Thyroid gland (tissue), 4 donors: ENCODE measurements at regions not wholly inside any gene's neighbourhood (a gene's known extent, or its start where the extent isn't known, plus 50 kb on each side); places are given as distances from the start of the nearest gene placed in this dataset.
"Not testable (repeated sequence)": the region's sequence is repeated elsewhere in the genome, so short reads cannot be mapped to it uniquely, and the experiment has no call there.

Source experiments
- DNase-seq, 2 donors: peaks; one replicate each; pipeline ENCODE4 v3.0.0-alpha.2; 2019
- H3K27ac ChIP-seq, 3 donors: fragments of 200-600 bp; sonication (generic); 1 replicate in 2 of 3; 2 replicates in 1 of 3; pipeline ENCODE4 v1.5.1; 2016 to 2019; ENCODE audit warnings: mild to moderate bottlenecking in 1 of 3, moderate library complexity in 1 of 3
- H3K27me3 ChIP-seq: fragments of 200-600 bp; sonication (generic); one replicate; pipeline ENCODE4 v1.5.1; 2019
- H3K36me3 ChIP-seq, 2 donors: fragments of 200-600 bp; sonication (generic); one replicate each; pipeline ENCODE4 v1.5.1; 2016 to 2019
- H3K4me1 ChIP-seq, 2 donors: fragments of 200-600 bp; sonication (generic); one replicate each; pipeline ENCODE4 v1.5.1; 2017 to 2019
- H3K4me3 ChIP-seq, 3 donors: fragments of 200-600 bp; sonication (generic); replicated peaks in 1 of 3; 1 replicate in 2 of 3; 2 replicates in 1 of 3; pipeline ENCODE4 v1.5.1; 2016; ENCODE audit warnings: mild to moderate bottlenecking in 1 of 3
- H3K9me3 ChIP-seq: fragments of 200-600 bp; sonication (generic); one replicate; pipeline ENCODE4 v1.5.1; 2017
- CTCF ChIP-seq, 6 experiments: fragments of 200-600 bp in 3 of 6; fragments of 450-650 bp in 3 of 6; sonication (generic) in 3 of 6; IDR thresholded peaks; one replicate each; pipeline ENCODE4 v1.5.1; 2016 to 2019; ENCODE audit warnings: antibody characterized with exemption in 6 of 6, mild to moderate bottlenecking in 2 of 6, inconsistent platforms in 1 of 6, moderate library complexity in 1 of 6
- POLR2A ChIP-seq, 2 donors: fragments of 450-650 bp; IDR thresholded peaks; one replicate each; pipeline ENCODE4 v1.6.1; 2017; ENCODE audit warnings: antibody characterized with exemption in 2 of 2, mild to moderate bottlenecking in 2 of 2, moderate library complexity in 1 of 2
- WGBS, 2 donors: methylation state at CpG; one replicate each; pipeline ENCODE4 v1.1.5; 2017; 5-methylcytosine and 5-hydroxymethylcytosine counted together
- intact Hi-C: fragments of 100-400 bp; cut with DNase I; formaldehyde crosslinking; loops from one replicate; pipeline ENCODE4 v1.15.1; 2023

- Histone ChIP-seq H3K27ac (no peak overlapping the region), H3K4me1 (no peaks in the 10 kb centered on the region), H3K9me3 (no peaks in the 10 kb centered on the region), H3K27me3 (no peaks in the 10 kb centered on the region), H3K4me3 (no peak overlapping the region), H3K36me3 (no peaks in the 10 kb centered on the region)
- WGBS, 2 donors: 81 to 85% methylated on average over 5 of the region's 5 CpGs
- no peak for TF ChIP-seq POLR2A (IDR thresholded peaks at IDR 0.05)
- TF ChIP-seq CTCF (IDR thresholded peaks at IDR 0.05): no peak
- intact Hi-C loops: no loop called here
- DNase-seq: no peak
Measured at GRCh38 chr12:40444174-40444573, 219.4 kb downstream of the LRRK2 start.

- no peak for DNase-seq
- Histone ChIP-seq H3K27me3 (no peaks in the 10 kb centered on the region), H3K36me3 (no peaks in the 10 kb centered on the region), H3K9me3 (no peaks in the 10 kb centered on the region), H3K4me3 (no peak overlapping the region), H3K27ac (no peak overlapping the region), H3K4me1 (no peaks in the 10 kb centered on the region)
- TF ChIP-seq POLR2A (IDR thresholded peaks at IDR 0.05) (no peak), CTCF (IDR thresholded peaks at IDR 0.05) (peak in 1 of 6 experiments; percentile 20)
- intact Hi-C loops: no loop called here
Measured at GRCh38 chr12:40446385-40446784, 221.6 kb downstream of the LRRK2 start.

- H3K27me3 ChIP-seq, H3K27ac ChIP-seq, H3K9me3 ChIP-seq, H3K4me3 ChIP-seq, intact Hi-C loops, DNase-seq, H3K36me3 ChIP-seq, H3K4me1 ChIP-seq: not testable (repeated sequence)
- 87 to 96% methylated on average over 1 of the region's 1 CpG for WGBS, 2 donors
Measured at GRCh38 chr12:40448523-40448922, 223.7 kb downstream of the LRRK2 start.

GRCh38 chr12:40451661-40452060 is 226.9 kb downstream of the LRRK2 start:
- Histone ChIP-seq H3K4me1 (no peaks in the 10 kb centered on the region), H3K4me3 (no peak overlapping the region), H3K27ac (no peak overlapping the region), H3K27me3 (no peaks in the 10 kb centered on the region), H3K9me3 (no peaks in the 10 kb centered on the region), H3K36me3 (no peaks in the 10 kb centered on the region)
- intact Hi-C loops: no loop called here
- TF ChIP-seq CTCF (IDR thresholded peaks at IDR 0.05) (no peak), POLR2A (IDR thresholded peaks at IDR 0.05) (no peak)
- 93 to 94% methylated on average over 1 of the region's 1 CpG for WGBS, 2 donors
- DNase-seq: no peak

GRCh38 chr12:40464121-40464520 is 228.1 kb upstream of the CNTN1 start:
- Histone ChIP-seq H3K4me3 (no peak overlapping the region), H3K4me1 (no peaks in the 10 kb centered on the region), H3K27ac (no peak overlapping the region), H3K9me3 (no peaks in the 10 kb centered on the region), H3K27me3 (no peaks in the 10 kb centered on the region), H3K36me3 (no peaks in the 10 kb centered on the region)
- 76 to 83% methylated on average over 2 of the region's 2 CpGs for WGBS, 2 donors
- DNase-seq: no peak
- intact Hi-C loops: no loop called here
- TF ChIP-seq POLR2A (IDR thresholded peaks at IDR 0.05) (no peak), CTCF (IDR thresholded peaks at IDR 0.05) (no peak)

GRCh38 chr12:40469736-40470135 is 222.5 kb upstream of the CNTN1 start:
- no peaks in the 10 kb centered on the region for H3K9me3 ChIP-seq
- no peaks in the 10 kb centered on the region for H3K27me3 ChIP-seq
- no peak for TF ChIP-seq CTCF (IDR thresholded peaks at IDR 0.05)
- no peak for TF ChIP-seq POLR2A (IDR thresholded peaks at IDR 0.05)
- H3K27ac ChIP-seq: no peak overlapping the region
- intact Hi-C loops: no loop called here
- DNase-seq: no peak
- WGBS, 2 donors: 50 to 51% methylated on average over 6 of the region's 6 CpGs
- no peak overlapping the region for H3K4me3 ChIP-seq
- H3K4me1 ChIP-seq: no peaks in the 10 kb centered on the region
- no peaks in the 10 kb centered on the region for H3K36me3 ChIP-seq
